GM10266 (cell line): ENCODE measurements at regions not wholly inside any gene's neighbourhood (a gene's known extent, or its start where the extent isn't known, plus 50 kb on each side); places are given as distances from the start of the nearest gene placed in this dataset.

Experiments used
- DNase-seq: peaks from one replicate; pipeline ENCODE4 v3.0.0; 2012; ENCODE audit errors: extremely low spot score
- CTCF ChIP-seq: IDR thresholded peaks from 2 replicates; pipeline ENCODE4 v1.5.1; 2012; ENCODE audit warnings: mild to moderate bottlenecking, low read depth; ENCODE audit not compliant: control insufficient read depth, insufficient read depth; ENCODE audit errors: missing control alignments

GRCh38 chr15:70159713-70160009, 61.9 kb upstream of the TLE3 start:
- DNase-seq, result no peak
- TF ChIP-seq CTCF, result no peak

GRCh38 chr15:70159001-70159712, 61.4 kb upstream of the TLE3 start:
- no peak for TF ChIP-seq CTCF
- DNase-seq, result no peak

GRCh38 chr15:70158309-70159000, 60.7 kb upstream of the TLE3 start:
- no peak for TF ChIP-seq CTCF
- no peak for DNase-seq

GRCh38 chr15:70156671-70157271, 59.1 kb upstream of the TLE3 start:
- no peak for DNase-seq
- no peak for TF ChIP-seq CTCF

- DNase-seq, result no peak
- TF ChIP-seq CTCF, result no peak
Observed at GRCh38 chr15:70154718-70155347, 57.1 kb upstream of the TLE3 start.

GRCh38 chr15:70153921-70154717, 56.4 kb upstream of the TLE3 start:
- TF ChIP-seq CTCF, result no peak
- no peak for DNase-seq
